NCI-H774 (cell line): ENCODE measurements at regions not wholly inside any gene's neighbourhood (a gene's known extent, or its start where the extent isn't known, plus 50 kb on each side); places are given as distances from the start of the nearest gene placed in this dataset.
"Not testable (repeated sequence)": the region's sequence is repeated elsewhere in the genome, so short reads cannot be mapped to it uniquely, and the experiment has no call there.

ENCODE experiments used
- DNase-seq: peaks from one replicate; lab custom pipeline; 2025; lab: John Stamatoyannopoulos, UW

- no peak for DNase-seq
Observed at GRCh38 chr5:60517094-60517694, 182.8 kb downstream of the DEPDC1B start.

GRCh38 chr5:60516688-60517087 is 183.3 kb downstream of the DEPDC1B start:
- DNase-seq: no peak

GRCh38 chr5:60514152-60514551 is 185.8 kb downstream of the DEPDC1B start:
- no peak for DNase-seq

- no peak for DNase-seq
Observed at GRCh38 chr5:60512117-60512516, 187.8 kb downstream of the DEPDC1B start.

- no peak for DNase-seq
Observed at GRCh38 chr5:60510663-60511062, 189.3 kb downstream of the DEPDC1B start.

- no peak for DNase-seq
Observed at GRCh38 chr5:60510049-60510448, 189.9 kb downstream of the DEPDC1B start.

- DNase-seq: no peak
Observed at GRCh38 chr5:60509519-60509918, 190.4 kb downstream of the DEPDC1B start.

- DNase-seq: no peak
Observed at GRCh38 chr5:60507687-60508086, 192.3 kb downstream of the DEPDC1B start.

- DNase-seq: no peak
Observed at GRCh38 chr5:60505373-60506171, 194.4 kb downstream of the DEPDC1B start.

GRCh38 chr5:60504342-60504741 is 195.6 kb downstream of the DEPDC1B start:
- no peak for DNase-seq

- DNase-seq: no peak
Observed at GRCh38 chr5:60503771-60504170, 196.2 kb downstream of the DEPDC1B start.

- no peak for DNase-seq
Observed at GRCh38 chr5:60497706-60498500, 202.1 kb downstream of the DEPDC1B start.

- no peak for DNase-seq
Observed at GRCh38 chr5:60495644-60496520, 204.1 kb downstream of the DEPDC1B start.

GRCh38 chr5:60494635-60495034 is 205.3 kb downstream of the DEPDC1B start:
- no peak for DNase-seq

GRCh38 chr5:60494144-60494543 is 205.8 kb downstream of the DEPDC1B start:
- no peak for DNase-seq

GRCh38 chr5:60493372-60493771 is 206.6 kb downstream of the DEPDC1B start:
- DNase-seq: no peak

GRCh38 chr5:60492958-60493357 is 207.0 kb downstream of the DEPDC1B start:
- no peak for DNase-seq

GRCh38 chr5:60492358-60492757 is 207.6 kb downstream of the DEPDC1B start:
- DNase-seq: not testable (repeated sequence)

GRCh38 chr5:60490597-60491166 is 209.3 kb downstream of the DEPDC1B start:
- DNase-seq: no peak

GRCh38 chr5:60489856-60490255 is 210.1 kb downstream of the DEPDC1B start:
- DNase-seq: no peak

GRCh38 chr5:60489377-60489776 is 210.6 kb downstream of the DEPDC1B start:
- DNase-seq: no peak
